HEK293 (cell line): ENCODE measurements at regions not wholly inside any gene's neighbourhood (a gene's known extent, or its start where the extent isn't known, plus 50 kb on each side); places are given as distances from the start of the nearest gene placed in this dataset.

Source experiments
- CTCF ChIA-PET: fragments of 350-600 bp; formaldehyde crosslinking; extraction: SDS; loops from one replicate; lab custom pipeline; 2021; ENCODE audit warnings: antibody characterized with exemption; lab: Yijun Ruan, JAX
- POLR2A ChIA-PET: fragments of 300-600 bp; formaldehyde crosslinking; extraction: SDS; loops from one replicate; lab custom pipeline; 2020; ENCODE audit warnings: antibody characterized with exemption, inconsistent platforms; lab: Yijun Ruan, JAX
- H3K27ac ChIP-seq: fragments of 200-500 bp; sonication (Bioruptor generic); 2 replicates; pipeline ENCODE4 v1.5.1; 2014; ENCODE audit warnings: low read depth, low read length, control low read depth, inconsistent platforms; ENCODE audit errors: extremely low read depth
- H3K36me3 ChIP-seq, 2 experiments: fragments of 200-500 bp in 1 of 2; sonication (Bioruptor generic) in 1 of 2; 1 replicate in 1 of 2; 2 replicates in 1 of 2; pipeline ENCODE4 v1.5.1; 2014 to 2017; ENCODE audit warnings: inconsistent platforms in 2 of 2, low read length in 2 of 2; ENCODE audit not compliant: control insufficient read depth in 2 of 2, insufficient read depth in 1 of 2
- H3K4me1 ChIP-seq: fragments of 200-500 bp; sonication (Bioruptor generic); 2 replicates; pipeline ENCODE4 v1.5.1; 2014; ENCODE audit warnings: mild to moderate bottlenecking, low read length, inconsistent platforms; ENCODE audit not compliant: control insufficient read depth, insufficient read depth
- H3K4me3 ChIP-seq: 2 replicates; pipeline ENCODE4 v1.5.1; 2011; ENCODE audit warnings: low read depth, mild to moderate bottlenecking, control low read depth, low read length, moderate library complexity
- H3K9me3 ChIP-seq: fragments of 200-500 bp; sonication (Bioruptor generic); 2 replicates; pipeline ENCODE4 v1.5.1; 2014; ENCODE audit warnings: low read depth, low read length, inconsistent platforms; ENCODE audit not compliant: control insufficient read depth, insufficient read depth
- AEBP2 ChIP-seq: fragments of 450-650 bp; formaldehyde crosslinking; IDR thresholded peaks from 2 replicates; pipeline ENCODE4 v1.5.1; 2016; ENCODE audit warnings: missing biosample characterization, missing genetic modification characterization, borderline replicate concordance
- BCL11B ChIP-seq: fragments of 450-650 bp; formaldehyde crosslinking; IDR thresholded peaks from 2 replicates; pipeline ENCODE4 v1.5.1; 2016; ENCODE audit warnings: low read depth, missing biosample characterization, missing genetic modification characterization
- EGR2 ChIP-seq: fragments of 450-650 bp; formaldehyde crosslinking; IDR thresholded peaks from 2 replicates; pipeline ENCODE4 v1.5.1; 2016; ENCODE audit warnings: low read depth, missing biosample characterization, missing genetic modification characterization
- GLIS1 ChIP-seq: fragments of 450-650 bp; formaldehyde crosslinking; IDR thresholded peaks from 2 replicates; pipeline ENCODE4 v1.5.1; 2016; ENCODE audit warnings: missing biosample characterization, missing genetic modification characterization
- HOXD13 ChIP-seq: sonication (generic); formaldehyde crosslinking; IDR thresholded peaks from 2 replicates; pipeline ENCODE4 v1.8.0; 2022; ENCODE audit warnings: missing genetic modification reagents, borderline replicate concordance
- KLF17 ChIP-seq: fragments of 450-650 bp; formaldehyde crosslinking; IDR thresholded peaks from 2 replicates; pipeline ENCODE4 v1.5.1; 2016; ENCODE audit warnings: missing biosample characterization, missing genetic modification characterization
- MEIS1 ChIP-seq: sonication (generic); formaldehyde crosslinking; IDR thresholded peaks from 2 replicates; pipeline ENCODE4 v1.8.1; 2022; ENCODE audit warnings: missing genetic modification reagents, mild to moderate bottlenecking, borderline replicate concordance
- SCRT2 ChIP-seq: fragments of 450-650 bp; formaldehyde crosslinking; IDR thresholded peaks from 2 replicates; pipeline ENCODE4 v1.5.1; 2016; ENCODE audit warnings: missing biosample characterization, missing genetic modification characterization
- WT1 ChIP-seq: fragments of 450-650 bp; formaldehyde crosslinking; IDR thresholded peaks from 2 replicates; pipeline ENCODE4 v1.5.1; 2016; ENCODE audit warnings: missing biosample characterization, missing genetic modification characterization
- ZBTB1 ChIP-seq: fragments of 450-650 bp; formaldehyde crosslinking; IDR thresholded peaks from 2 replicates; pipeline ENCODE4 v1.5.1; 2016; ENCODE audit warnings: missing biosample characterization, missing genetic modification characterization
- ZBTB49 ChIP-seq: fragments of 450-650 bp; formaldehyde crosslinking; IDR thresholded peaks from 2 replicates; pipeline ENCODE4 v1.5.1; 2016; ENCODE audit warnings: missing biosample characterization, missing genetic modification characterization, low read depth
- ZFP37 ChIP-seq: fragments of 450-650 bp; formaldehyde crosslinking; IDR thresholded peaks from 2 replicates; pipeline ENCODE4 v1.5.1; 2016; ENCODE audit warnings: missing biosample characterization, missing genetic modification characterization
- ZNF248 ChIP-seq: fragments of 450-650 bp; formaldehyde crosslinking; IDR thresholded peaks from 2 replicates; pipeline ENCODE4 v1.5.1; 2017; ENCODE audit warnings: missing biosample characterization, missing genetic modification characterization
- ZNF416 ChIP-seq: fragments of 450-650 bp; formaldehyde crosslinking; IDR thresholded peaks from 2 replicates; pipeline ENCODE4 v1.5.1; 2016; ENCODE audit warnings: missing biosample characterization, missing genetic modification characterization
- ZNF610 ChIP-seq: fragments of 450-650 bp; formaldehyde crosslinking; IDR thresholded peaks from 2 replicates; pipeline ENCODE4 v1.5.1; 2016; ENCODE audit warnings: missing biosample characterization, missing genetic modification characterization, borderline replicate concordance
- ZNF654 ChIP-seq: fragments of 450-650 bp; formaldehyde crosslinking; IDR thresholded peaks from 2 replicates; pipeline ENCODE4 v1.5.1; 2016; ENCODE audit warnings: low read depth, missing biosample characterization, missing genetic modification characterization
- ZNF670 ChIP-seq: fragments of 450-650 bp; formaldehyde crosslinking; IDR thresholded peaks from 2 replicates; pipeline ENCODE4 v1.5.1; 2016; ENCODE audit warnings: missing biosample characterization, missing genetic modification characterization, low read depth
- TF ChIP-seq, protein P1 (sequence below): fragments of 450-650 bp; formaldehyde crosslinking; IDR thresholded peaks from 2 replicates; pipeline ENCODE4 v1.5.1; 2016; ENCODE audit warnings: missing biosample characterization, missing genetic modification characterization

DNA sequence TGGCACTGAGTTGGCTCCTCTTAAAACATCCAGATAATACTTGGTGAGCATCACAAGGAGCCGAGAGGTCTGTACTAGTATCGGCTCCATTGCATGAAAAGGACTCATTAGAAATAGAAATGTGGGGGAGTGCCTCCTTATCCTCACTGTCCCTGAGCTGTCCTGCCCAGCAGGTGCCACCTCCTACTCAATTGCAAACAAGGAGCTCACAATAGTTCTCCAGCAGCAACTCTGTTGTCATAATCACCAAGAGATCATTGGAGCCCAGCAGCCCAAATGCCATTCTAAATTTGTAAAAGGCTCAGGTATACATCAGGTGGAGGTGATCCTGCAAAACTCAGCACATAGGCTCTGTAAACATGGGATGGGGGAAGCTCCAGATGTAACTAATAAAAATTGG lies 99.1 kb downstream of the PLK2 start:
- no peak overlapping the region for H3K27ac ChIP-seq
- H3K4me1 ChIP-seq: no peaks in the 10 kb centered on the region
- TF ChIP-seq, protein P1, sequence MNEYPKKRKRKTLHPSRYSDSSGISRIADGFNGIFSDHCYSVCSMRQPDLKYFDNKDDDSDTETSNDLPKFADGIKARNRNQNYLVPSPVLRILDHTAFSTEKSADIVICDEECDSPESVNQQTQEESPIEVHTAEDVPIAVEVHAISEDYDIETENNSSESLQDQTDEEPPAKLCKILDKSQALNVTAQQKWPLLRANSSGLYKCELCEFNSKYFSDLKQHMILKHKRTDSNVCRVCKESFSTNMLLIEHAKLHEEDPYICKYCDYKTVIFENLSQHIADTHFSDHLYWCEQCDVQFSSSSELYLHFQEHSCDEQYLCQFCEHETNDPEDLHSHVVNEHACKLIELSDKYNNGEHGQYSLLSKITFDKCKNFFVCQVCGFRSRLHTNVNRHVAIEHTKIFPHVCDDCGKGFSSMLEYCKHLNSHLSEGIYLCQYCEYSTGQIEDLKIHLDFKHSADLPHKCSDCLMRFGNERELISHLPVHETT (tag by site-specific recombination): no peak
- TF ChIP-seq GLIS1 (no peak), ZBTB1 (tag by site-specific recombination) (no peak), ZNF610 (tag by site-specific recombination) (no peak), EGR2 (tag by site-specific recombination) (0 out of 2 replicates have a peak, but pooled peaks have one; percentile 8), AEBP2 (no peak), SCRT2 (tag by site-specific recombination) (no peak)
- H3K4me3 ChIP-seq: no peak overlapping the region
- POLR2A ChIA-PET: no interaction called here
- no peaks in the 10 kb centered on the region for H3K9me3 ChIP-seq
- no peaks in the 10 kb centered on the region for H3K36me3 ChIP-seq
- CTCF ChIA-PET: interaction anchor here (0.7 kb wide), 1 partner anchor 40 kb away, joined by 3 read pairs; no protein-coding TSS in a partner anchor

DNA sequence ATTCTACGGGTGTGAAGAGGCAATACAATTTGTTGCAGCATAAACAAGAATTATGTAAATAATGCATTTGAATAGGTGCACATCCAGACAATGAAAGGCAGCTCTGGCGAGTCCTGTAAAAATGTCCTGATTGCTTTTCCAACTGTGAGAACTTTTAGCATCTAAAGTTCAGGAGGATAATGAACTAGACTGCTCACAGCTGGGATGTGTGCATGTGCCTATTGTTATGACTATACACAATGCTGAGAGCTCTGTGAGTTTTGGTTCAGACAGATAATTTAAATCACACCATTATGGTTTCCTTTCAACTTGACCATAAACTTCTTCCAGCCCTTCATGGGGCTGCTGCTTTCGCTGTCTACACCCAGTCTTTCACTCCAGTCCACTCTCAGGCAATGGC lies 99.9 kb downstream of the PLK2 start:
- Histone ChIP-seq H3K9me3 (no peaks in the 10 kb centered on the region), H3K27ac (no peak overlapping the region), H3K4me1 (no peaks in the 10 kb centered on the region), H3K36me3 (no peaks in the 10 kb centered on the region), H3K4me3 (no peak overlapping the region)
- TF ChIP-seq HOXD13 (CRISPR knock-in tag): no peak
- TF ChIP-seq ZBTB49 (tag by site-specific recombination): no peak
- TF ChIP-seq ZNF654 (tag by site-specific recombination): no peak
- TF ChIP-seq BCL11B (tag by site-specific recombination): no peak
- TF ChIP-seq ZFP37 (tag by site-specific recombination): no peak
- TF ChIP-seq KLF17 (tag by site-specific recombination): no peak
- no peak for TF ChIP-seq MEIS1
- no peak for TF ChIP-seq ZNF670 (tag by site-specific recombination)
- TF ChIP-seq WT1: no peak
- TF ChIP-seq ZNF248: no peak
- TF ChIP-seq ZNF416 (tag by site-specific recombination): no peak
- CTCF ChIA-PET: interaction anchor here (0.6 to 1.3 kb wide), 2 partner anchors 472 to 587 kb away, joined by 5 to 7 read pairs; no protein-coding TSS in a partner anchor
- POLR2A ChIA-PET: no interaction called here
